Prostate gland (tissue), 2 donors: ENCODE measurements at regions not wholly inside any gene's neighbourhood (a gene's known extent, or its start where the extent isn't known, plus 50 kb on each side); places are given as distances from the start of the nearest gene placed in this dataset.

Source experiments
- DNase-seq: peaks from one replicate; pipeline ENCODE4 v3.0.0-alpha.2; 2019; ENCODE audit warnings: low spot score
- H3K27ac ChIP-seq, 2 donors: fragments of 200-600 bp; sonication (generic); 2 replicates each; pipeline ENCODE4 v1.5.1; 2017 to 2019
- H3K27me3 ChIP-seq: fragments of 200-600 bp; sonication (generic); replicated peaks from 2 replicates; pipeline ENCODE4 v1.5.1; 2019; ENCODE audit not compliant: insufficient read depth
- H3K36me3 ChIP-seq, 2 donors: fragments of 200-600 bp; sonication (generic); 1 replicate in 1 of 2; 2 replicates in 1 of 2; pipeline versions ENCODE4 v1.5.1 to v1.8.1; 2017 to 2019
- H3K4me1 ChIP-seq: fragments of 200-600 bp; sonication (generic); replicated peaks from 2 replicates; pipeline ENCODE4 v1.5.1; 2019
- H3K4me3 ChIP-seq, 2 donors: fragments of 200-600 bp; sonication (generic); 2 replicates each; pipeline ENCODE4 v1.5.1; 2017 to 2019
- H3K9me3 ChIP-seq: fragments of 200-600 bp; sonication (generic); 2 replicates; pipeline ENCODE4 v1.5.1; 2017
- CTCF ChIP-seq, 4 experiments: fragments of 200-600 bp in 2 of 4; fragments of 450-650 bp in 2 of 4; sonication (generic) in 2 of 4; IDR thresholded peaks; 1 replicate in 3 of 4; 2 replicates in 1 of 4; pipeline ENCODE4 v1.5.1; 2016 to 2019; ENCODE audit warnings: antibody characterized with exemption in 4 of 4, mild to moderate bottlenecking in 2 of 4, moderate library complexity in 2 of 4
- POLR2A ChIP-seq: fragments of 450-650 bp; IDR thresholded peaks from one replicate; pipeline ENCODE4 v1.6.1; 2016; ENCODE audit warnings: antibody characterized with exemption, mild to moderate bottlenecking
- POLR2AphosphoS5 ChIP-seq: sonication (generic); formaldehyde crosslinking; IDR thresholded peaks from one replicate; pipeline ENCODE4 v1.6.1; 2017; ENCODE audit warnings: antibody characterized with exemption
- WGBS: methylation state at CpG from one replicate; pipeline ENCODE4 v1.1.5; 2018; 5-methylcytosine and 5-hydroxymethylcytosine counted together
- intact Hi-C: fragments of 100-400 bp; cut with DNase I; formaldehyde crosslinking; loops from one replicate; pipeline ENCODE4 v1.14.2; 2022

- H3K36me3 ChIP-seq: no peaks in the 10 kb centered on the region
- intact Hi-C loops: no loop called here
- H3K27ac ChIP-seq: no peak overlapping the region
- 80% methylated on average over 6 of the region's 6 CpGs for WGBS
- H3K27me3 ChIP-seq: no peaks in the 10 kb centered on the region
- no peaks in the 10 kb centered on the region for H3K9me3 ChIP-seq
- no peak for TF ChIP-seq POLR2AphosphoS5
- TF ChIP-seq POLR2A: no peak
- TF ChIP-seq CTCF (IDR thresholded peaks at IDR 0.05): no peak
- no peak for DNase-seq
- H3K4me1 ChIP-seq: no peaks in the 10 kb centered on the region
- H3K4me3 ChIP-seq: no peak overlapping the region
Measured at GRCh38 chr6:118744261-118744941, 93.0 kb upstream of the CEP85L start.

GRCh38 chr6:118743746-118744145 lies 92.4 kb upstream of the CEP85L start:
- Histone ChIP-seq H3K36me3 (no peaks in the 10 kb centered on the region), H3K27ac (no peak overlapping the region), H3K4me3 (no peak overlapping the region), H3K9me3 (no peaks in the 10 kb centered on the region), H3K27me3 (no peaks in the 10 kb centered on the region), H3K4me1 (no peaks in the 10 kb centered on the region)
- 74% methylated on average over 1 of the region's 1 CpG for WGBS
- intact Hi-C loops: no loop called here
- no peak for TF ChIP-seq POLR2A
- TF ChIP-seq POLR2AphosphoS5: no peak
- no peak for TF ChIP-seq CTCF (IDR thresholded peaks at IDR 0.05)
- no peak for DNase-seq

GRCh38 chr6:118740372-118740771 lies 89.0 kb upstream of the CEP85L start:
- 39% methylated on average over 3 of the region's 3 CpGs for WGBS
- Histone ChIP-seq H3K9me3 (no peaks in the 10 kb centered on the region), H3K27me3 (no peaks in the 10 kb centered on the region), H3K4me3 (no peak overlapping the region), H3K27ac (no peak overlapping the region), H3K4me1 (no peaks in the 10 kb centered on the region), H3K36me3 (no peaks in the 10 kb centered on the region)
- intact Hi-C loops: no loop called here
- no peak for DNase-seq
- no peak for TF ChIP-seq POLR2A

GRCh38 chr6:118739696-118740353 lies 88.4 kb upstream of the CEP85L start:
- H3K36me3 ChIP-seq: no peaks in the 10 kb centered on the region
- H3K27ac ChIP-seq: no peak overlapping the region
- H3K4me3 ChIP-seq: no peak overlapping the region
- no peak for DNase-seq
- no peaks in the 10 kb centered on the region for H3K4me1 ChIP-seq
- H3K9me3 ChIP-seq: no peaks in the 10 kb centered on the region
- 70% methylated on average over 2 of the region's 2 CpGs for WGBS
- no peak for TF ChIP-seq POLR2A
- no peak for TF ChIP-seq CTCF (IDR thresholded peaks at IDR 0.05)
- TF ChIP-seq POLR2AphosphoS5: no peak
- intact Hi-C loops: no loop called here
- no peaks in the 10 kb centered on the region for H3K27me3 ChIP-seq

- Histone ChIP-seq H3K27me3 (no peaks in the 10 kb centered on the region), H3K9me3 (no peaks in the 10 kb centered on the region), H3K36me3 (no peaks in the 10 kb centered on the region), H3K27ac (no peak overlapping the region), H3K4me3 (no peak overlapping the region), H3K4me1 (no peaks in the 10 kb centered on the region)
- TF ChIP-seq POLR2A (no peak), CTCF (IDR thresholded peaks at IDR 0.05) (no peak)
- intact Hi-C loops: no loop called here
- DNase-seq: no peak
- 90% methylated on average over 4 of the region's 4 CpGs for whole genome bisulfite sequencing
Measured at GRCh38 chr6:118736440-118736839, 85.0 kb upstream of the CEP85L start.
